GM21723 (cell line): ENCODE measurements at regions not wholly inside any gene's neighbourhood (a gene's known extent, or its start where the extent isn't known, plus 50 kb on each side); places are given as distances from the start of the nearest gene placed in this dataset.

ENCODE experiments used
- ATAC-seq: cut with Tn5 transposase; IDR thresholded peaks from one replicate; pipeline ENCODE4 v1.9.1; 2021; ENCODE audit warnings: mild to moderate bottlenecking, moderate library complexity; ENCODE audit not compliant: unreplicated experiment

- ATAC-seq, result no peak
Observed at GRCh38 chr12:89020689-89021088, 331.6 kb downstream of the DUSP6 start.

GRCh38 chr12:89020121-89020480 lies 332.2 kb downstream of the DUSP6 start:
- no peak for ATAC-seq

GRCh38 chr12:89019439-89020120 lies 332.7 kb downstream of the DUSP6 start:
- ATAC-seq, result peak; percentile 97

- peak; percentile 54 for ATAC-seq
Observed at GRCh38 chr12:89016970-89017778, 335.1 kb downstream of the DUSP6 start.

- no peak for ATAC-seq
Observed at GRCh38 chr12:89015419-89015818, 336.9 kb downstream of the DUSP6 start.

- no peak for ATAC-seq
Observed at GRCh38 chr12:88998421-88998820, 353.9 kb downstream of the DUSP6 start.

GRCh38 chr12:88996200-88996788 lies 356.0 kb downstream of the DUSP6 start:
- no peak for ATAC-seq

GRCh38 chr12:88994971-88995370 lies 357.3 kb downstream of the DUSP6 start:
- no peak for ATAC-seq

GRCh38 chr12:88994537-88994936 lies 357.8 kb downstream of the DUSP6 start:
- no peak for ATAC-seq

- no peak for ATAC-seq
Observed at GRCh38 chr12:88993651-88994050, 358.6 kb downstream of the DUSP6 start.

- ATAC-seq, result no peak
Observed at GRCh38 chr12:88986056-88986455, 366.2 kb downstream of the DUSP6 start.

- ATAC-seq, result no peak
Observed at GRCh38 chr12:88985631-88986030, 366.7 kb downstream of the DUSP6 start.

GRCh38 chr12:88985011-88985410 lies 367.3 kb downstream of the DUSP6 start:
- no peak for ATAC-seq

- no peak for ATAC-seq
Observed at GRCh38 chr12:88982694-88983093, 369.6 kb downstream of the DUSP6 start.

- ATAC-seq, result no peak
Observed at GRCh38 chr12:88977115-88977514, 375.2 kb downstream of the DUSP6 start.

- ATAC-seq, result no peak
Observed at GRCh38 chr12:88973998-88974397, 378.3 kb downstream of the DUSP6 start.

GRCh38 chr12:88970740-88971139 lies 381.6 kb downstream of the DUSP6 start:
- ATAC-seq, result no peak

- ATAC-seq, result no peak
Observed at GRCh38 chr12:88969127-88969526, 383.2 kb downstream of the DUSP6 start.

GRCh38 chr12:88960213-88960878 lies 380.1 kb upstream of the KITLG start:
- no peak for ATAC-seq

GRCh38 chr12:88958946-88959345 lies 378.7 kb upstream of the KITLG start:
- ATAC-seq, result no peak

- ATAC-seq, result no peak
Observed at GRCh38 chr12:88958153-88958552, 377.9 kb upstream of the KITLG start.

- ATAC-seq, result no peak
Observed at GRCh38 chr12:88957358-88957757, 377.1 kb upstream of the KITLG start.
